HG03095 (cell line): ENCODE measurements at regions not wholly inside any gene's neighbourhood (a gene's known extent, or its start where the extent isn't known, plus 50 kb on each side); places are given as distances from the start of the nearest gene placed in this dataset.
"Not testable (repeated sequence)": the region's sequence is repeated elsewhere in the genome, so short reads cannot be mapped to it uniquely, and the experiment has no call there.

ENCODE experiments used
- ATAC-seq: cut with Tn5 transposase; IDR thresholded peaks from one replicate; pipeline ENCODE4 v1.9.1; 2021; ENCODE audit warnings: moderate library complexity; ENCODE audit not compliant: unreplicated experiment

DNA sequence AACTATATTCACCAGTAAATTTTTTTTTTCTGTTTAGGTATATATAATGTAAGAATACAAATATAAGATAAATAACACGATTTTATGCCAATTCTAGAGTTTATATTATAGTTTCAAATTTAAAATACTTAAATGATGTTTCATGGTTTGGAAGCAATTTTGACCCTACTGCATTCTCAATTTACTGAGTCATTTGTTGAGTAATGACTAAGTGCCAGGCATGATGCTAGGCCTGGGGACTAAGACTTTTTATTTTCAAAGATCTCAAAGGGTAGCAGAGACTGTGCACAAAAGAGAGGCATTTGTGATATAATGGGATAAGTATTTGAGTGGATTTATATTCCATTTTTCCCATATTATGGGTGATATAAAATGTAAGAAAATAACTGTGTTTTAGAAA lies 78.9 kb upstream of the SMIM30 start:
- ATAC-seq = no peak

DNA sequence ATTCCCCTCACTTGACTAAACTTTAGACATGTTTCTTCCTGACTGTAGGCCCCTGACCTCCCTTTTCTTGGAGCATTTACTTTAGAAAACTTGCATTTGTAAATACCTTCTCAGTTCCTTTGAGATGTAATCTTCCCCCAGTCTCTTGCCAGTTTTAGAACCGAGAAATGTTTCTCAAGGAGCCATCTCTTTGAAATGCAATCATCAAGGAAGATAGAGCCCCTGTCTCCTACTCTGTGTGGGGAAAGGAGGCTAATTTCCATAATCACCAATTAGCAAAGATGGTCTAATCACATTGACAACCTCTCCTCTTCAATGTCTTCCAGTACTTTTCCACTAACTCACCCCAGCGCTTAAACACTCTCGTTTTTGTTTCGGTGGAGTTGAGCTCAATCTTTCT lies 70.0 kb upstream of the SMIM30 start:
- ATAC-seq = no peak

DNA sequence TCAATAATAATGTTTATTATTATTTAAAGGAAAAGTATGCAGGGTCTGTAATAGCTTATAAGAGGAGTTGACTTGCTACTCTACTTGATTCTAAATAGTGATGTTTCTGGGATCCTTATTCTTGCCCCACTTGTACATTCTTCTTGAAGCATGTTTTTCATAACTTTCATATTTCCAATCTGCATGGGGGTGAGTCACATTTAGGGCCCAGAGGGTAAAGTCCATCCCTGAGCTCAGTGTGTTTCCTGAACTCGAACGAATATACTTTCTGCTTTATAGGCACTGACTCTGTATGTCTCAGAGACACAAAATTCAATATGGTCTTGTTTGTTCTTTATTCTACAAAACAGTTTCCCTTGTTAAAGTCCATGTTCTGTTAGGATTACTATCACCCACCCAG lies 61.0 kb upstream of the SMIM30 start:
- ATAC-seq = no peak

DNA sequence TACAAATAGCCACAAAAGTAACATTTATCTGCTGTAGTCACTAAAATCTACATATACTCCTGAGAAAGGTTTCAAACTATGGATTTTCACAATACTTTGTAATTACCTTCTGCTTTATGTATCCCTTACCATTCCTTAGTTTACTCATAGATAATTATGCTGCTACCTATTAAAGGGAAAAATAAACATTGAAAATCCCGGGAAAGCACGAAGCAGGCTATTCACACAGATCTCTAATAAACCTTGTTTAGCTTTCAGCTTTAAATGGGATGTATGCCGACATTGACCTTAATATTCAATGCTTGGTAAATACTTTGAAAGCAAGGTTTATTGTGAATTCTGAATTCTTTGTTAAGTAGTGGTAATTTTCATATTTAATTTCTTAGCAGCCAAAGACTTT lies 58.5 kb upstream of the SMIM30 start:
- ATAC-seq = no peak

DNA sequence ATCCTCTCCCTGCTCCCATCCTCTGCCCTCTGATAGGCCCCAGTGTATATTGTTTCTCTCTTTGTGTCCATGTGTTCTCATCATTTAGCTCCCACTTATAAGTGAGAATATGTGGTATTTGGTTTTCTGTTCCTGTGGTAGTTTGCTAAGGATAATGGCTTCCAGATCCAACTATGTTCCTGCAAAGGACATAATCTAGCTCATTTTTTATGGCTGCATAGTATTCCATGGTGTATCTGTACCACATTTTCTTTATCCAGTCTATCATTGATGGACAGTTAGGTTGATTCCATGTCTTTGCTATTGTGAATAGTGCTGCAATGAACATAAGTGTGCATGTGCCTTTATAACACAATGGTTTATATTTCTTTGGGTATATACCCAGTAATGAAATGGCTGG lies 57.8 kb upstream of the SMIM30 start:
- not testable (repeated sequence) for ATAC-seq

DNA sequence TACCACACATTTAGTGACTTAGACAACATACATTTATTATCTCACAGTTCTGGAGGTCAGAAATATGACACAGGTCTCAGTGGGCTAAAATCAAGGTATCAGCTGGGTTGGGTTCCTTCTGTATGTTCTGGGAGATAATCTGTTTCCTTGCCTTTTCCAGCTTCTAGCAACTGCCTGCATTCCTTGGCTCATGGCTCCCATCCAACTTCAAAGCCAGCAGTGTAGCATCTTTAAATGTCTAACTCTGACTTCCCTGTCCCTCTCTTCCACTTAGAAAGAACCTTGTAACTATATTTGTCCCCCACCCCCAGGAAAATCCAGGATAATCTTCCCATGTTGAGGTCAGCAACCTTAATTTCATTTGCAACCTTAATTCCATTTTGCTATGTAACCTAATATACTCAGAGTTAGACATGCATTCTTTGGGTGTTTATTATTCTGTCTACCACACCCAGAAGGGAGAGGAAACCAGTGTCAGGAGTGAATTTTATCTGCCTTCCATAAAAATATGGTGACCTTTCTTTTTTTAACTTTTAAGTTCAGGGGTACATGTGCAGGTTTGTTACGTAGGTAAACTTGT lies 57.3 kb upstream of the SMIM30 start:
- ATAC-seq = no peak

DNA sequence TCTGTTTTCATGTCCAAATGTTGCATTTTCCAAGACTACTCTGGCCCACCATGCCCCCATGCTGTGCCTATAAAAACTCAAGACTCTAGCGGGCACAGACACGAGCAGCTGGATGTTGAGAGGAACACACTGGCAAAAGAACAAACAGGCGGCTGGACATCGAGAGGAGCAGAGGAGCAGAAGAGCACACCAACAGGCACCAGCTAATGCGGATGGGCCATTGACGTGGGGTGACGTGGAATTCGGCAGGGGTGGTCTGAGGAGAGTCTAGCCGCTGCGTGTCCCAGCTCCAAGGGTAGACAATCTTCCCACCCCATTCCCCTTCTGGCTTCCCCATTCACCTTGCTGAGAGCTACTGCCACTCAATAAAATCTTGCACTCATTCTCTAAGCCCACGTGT lies 54.4 kb upstream of the SMIM30 start:
- ATAC-seq = no peak

DNA sequence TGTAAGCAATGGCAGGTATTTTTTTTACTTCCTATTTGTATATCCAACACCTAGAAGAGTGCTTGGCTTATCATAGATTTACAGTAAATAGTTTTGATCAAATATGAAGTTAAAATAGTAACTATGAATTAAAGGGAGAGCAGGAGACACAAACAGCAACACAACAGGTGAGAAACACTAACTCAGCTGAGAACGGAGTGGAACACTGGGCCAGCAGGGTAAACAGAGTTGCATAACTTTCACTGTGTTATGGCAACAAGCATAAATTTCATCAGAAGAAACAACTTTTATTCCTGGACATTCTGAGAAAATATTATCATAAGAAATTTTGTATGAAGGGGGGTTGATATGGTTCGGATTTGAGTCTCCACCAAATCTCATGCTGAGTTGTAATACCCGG lies 52.2 kb upstream of the SMIM30 start:
- no peak for ATAC-seq
